ENCODE measurements at regions not wholly inside any gene's neighbourhood (a gene's known extent, or its start where the extent isn't known, plus 50 kb on each side); places are given as distances from the start of the nearest gene placed in this dataset.
A peak's percentile ranks its signal among the peaks of the same experiment; 100 is the strongest.
"Not testable (repeated sequence)": the region's sequence is repeated elsewhere in the genome, so short reads cannot be mapped to it uniquely, and the experiment has no call there.

- DNase-seq = no peak
These were observed 313.2 kb downstream of the TFAP2A start for GRCh38 chr6:10101551-10102252.

DNA sequence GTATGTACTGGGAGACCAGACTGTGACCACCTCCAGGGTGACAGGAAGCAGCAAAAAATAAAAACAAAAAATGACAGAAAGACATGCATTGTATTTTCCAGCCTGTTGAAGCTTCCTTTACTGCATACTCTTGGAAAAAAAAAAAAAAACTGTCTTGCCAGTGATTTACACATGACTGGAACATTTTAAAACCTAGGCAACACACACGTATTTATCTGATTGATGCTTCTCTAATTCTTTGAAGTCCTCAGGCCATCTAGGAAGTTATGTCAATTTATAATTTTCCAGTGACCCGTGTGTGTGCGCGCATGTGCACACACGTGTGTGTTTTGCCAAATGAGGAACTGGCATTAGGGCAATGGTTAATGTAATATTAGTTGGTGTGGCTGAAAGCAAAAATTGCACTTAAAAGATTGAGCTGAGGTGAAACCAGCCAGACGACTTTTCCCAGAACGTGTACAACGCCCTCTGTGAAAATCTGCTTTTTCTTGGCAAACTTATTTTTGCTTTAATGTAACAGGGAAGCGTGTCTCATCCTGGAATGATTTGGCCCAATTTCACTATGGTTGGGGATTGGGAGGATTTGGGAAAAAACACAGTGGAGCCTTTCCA lies 315.2 kb downstream of the TFAP2A start:
- DNase-seq = no peak

DNA sequence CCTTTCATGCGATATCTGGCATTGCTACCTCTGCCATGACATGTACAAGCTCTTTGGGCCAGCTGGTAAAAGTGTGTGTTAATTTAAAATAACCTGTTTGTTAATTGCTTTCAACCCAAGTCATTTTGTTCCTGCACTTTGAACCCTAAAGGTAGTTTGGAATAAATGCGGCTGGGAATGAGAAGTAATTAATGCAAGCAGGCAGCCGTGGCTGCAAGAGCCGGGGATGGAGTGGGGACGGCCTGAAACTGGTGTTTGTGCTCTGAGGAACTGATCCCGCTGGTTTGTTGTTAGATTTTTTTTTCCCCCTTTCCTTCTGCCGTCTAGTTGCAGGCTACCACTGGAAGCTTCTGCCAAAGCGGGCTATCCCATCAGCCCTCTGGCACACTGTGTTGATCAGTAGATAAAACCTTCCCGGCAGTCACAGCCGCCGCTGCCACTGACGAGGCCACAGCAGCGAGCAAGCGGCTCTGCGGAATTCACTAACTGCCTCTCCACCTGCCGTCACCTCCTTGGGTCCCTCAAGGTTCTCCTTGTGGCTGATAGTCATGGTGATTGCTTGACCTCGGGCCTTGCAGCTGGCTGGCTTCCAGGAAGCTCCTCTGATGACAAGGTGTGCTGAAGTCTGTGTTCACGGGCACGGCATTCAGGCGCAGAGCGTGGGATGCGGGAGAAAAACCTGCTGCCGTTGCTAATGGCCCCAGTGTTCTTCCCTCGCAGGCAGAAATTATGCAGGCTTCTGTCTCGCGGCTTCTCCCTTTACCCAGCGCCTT lies 315.9 kb downstream of the TFAP2A start:
- DNase-seq = no peak

- DNase-seq = no peak
These were observed 321.6 kb downstream of the TFAP2A start for GRCh38 chr6:10093282-10093681.

DNA sequence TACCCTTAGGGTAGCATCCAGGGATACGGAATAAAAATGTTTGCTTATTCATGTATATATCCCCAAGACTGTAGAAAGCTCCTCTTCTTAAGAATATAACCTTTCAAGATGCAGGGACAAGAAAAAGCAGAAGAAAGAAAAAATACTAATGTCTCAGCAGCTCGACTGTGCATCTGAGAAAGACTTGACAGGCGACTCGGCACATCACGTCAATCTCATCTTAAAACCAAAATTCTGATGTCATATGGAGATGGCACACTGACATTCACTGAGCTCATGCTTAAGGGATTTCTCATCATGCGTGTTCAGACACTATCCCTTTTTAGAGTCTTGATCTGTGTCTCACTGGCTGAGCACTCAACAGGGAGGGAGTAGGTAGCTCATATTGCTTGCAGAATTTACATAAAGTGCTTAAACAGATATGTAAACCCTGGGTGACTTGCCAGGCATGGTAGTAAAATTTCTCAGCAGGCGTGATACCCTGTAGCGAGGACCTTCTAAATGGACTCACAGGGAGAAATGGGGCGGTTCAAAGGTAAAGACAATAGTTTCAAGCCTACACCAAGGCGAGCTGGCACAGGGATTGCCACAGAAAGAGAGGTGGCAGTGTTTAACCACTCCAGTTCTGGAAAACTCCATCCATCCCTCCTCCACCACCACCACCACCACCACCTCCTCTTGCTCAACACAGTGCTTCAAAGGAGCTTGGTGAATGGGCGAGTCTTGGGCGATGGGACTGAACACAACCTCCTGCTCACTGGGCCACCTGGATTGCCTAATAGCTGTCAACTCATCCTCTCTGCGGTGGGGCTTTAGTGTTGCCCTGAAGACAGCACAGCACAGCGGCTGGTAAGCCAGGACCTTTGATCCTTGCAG lies 330.5 kb downstream of the TFAP2A start:
- DNase-seq = no peak

DNA sequence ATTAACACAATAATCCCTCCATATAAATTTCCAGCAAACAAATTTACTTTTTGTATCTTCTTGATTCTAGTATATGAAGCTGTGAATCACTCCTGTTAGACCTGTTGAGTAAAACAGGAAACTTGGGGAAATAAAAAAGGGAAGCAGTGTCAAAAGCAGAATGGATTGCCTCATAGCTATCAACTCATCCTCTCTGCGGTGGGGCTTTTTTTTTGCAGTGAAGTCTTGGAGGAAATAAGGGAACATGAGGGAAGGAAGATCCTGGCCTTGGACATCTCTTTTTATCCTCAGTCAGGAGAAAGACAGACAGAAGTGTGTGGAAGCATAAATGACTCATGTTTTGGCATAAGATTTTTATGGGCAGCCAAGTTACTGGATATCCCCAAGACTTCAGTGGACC lies 332.5 kb downstream of the TFAP2A start:
- DNase-seq = no peak

DNA sequence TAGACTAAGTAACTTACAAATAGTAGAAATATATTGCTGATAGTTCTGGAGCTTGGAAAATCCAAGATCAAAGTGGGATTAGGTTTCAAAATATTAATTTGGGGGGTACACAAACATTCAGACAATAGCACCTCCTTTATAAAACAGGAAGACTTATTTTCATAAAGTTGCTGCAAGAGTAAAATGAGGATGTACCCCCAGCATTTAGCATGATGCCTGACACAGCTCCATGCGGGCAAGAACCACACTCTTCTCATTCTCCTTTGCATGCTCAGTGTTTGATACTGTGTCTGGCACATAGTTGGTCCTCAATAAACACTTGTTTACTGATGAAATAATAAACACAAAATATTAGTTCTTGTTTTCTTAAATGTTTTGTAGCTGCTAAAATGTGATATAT lies 332.9 kb downstream of the TFAP2A start:
- DNase-seq = no peak

DNA sequence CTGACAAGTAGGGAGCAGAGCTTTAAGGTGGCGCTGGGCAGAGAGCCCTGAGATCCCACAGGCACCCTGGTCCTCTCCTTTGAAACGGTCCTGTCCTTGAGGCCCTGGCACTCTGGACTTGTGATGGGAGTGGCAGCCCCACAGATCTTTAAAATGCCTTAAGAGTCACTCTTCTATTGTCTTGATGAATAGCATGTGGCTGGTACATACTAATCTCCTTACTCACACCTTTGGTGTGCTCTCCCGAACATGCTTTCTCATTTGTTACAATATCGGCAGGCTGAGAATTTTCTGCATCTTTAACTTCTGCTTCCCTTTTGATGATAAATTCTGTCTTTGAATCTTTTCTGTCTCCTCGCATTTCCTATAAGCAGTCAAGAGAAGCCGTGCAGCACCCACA lies 333.8 kb downstream of the TFAP2A start:
- no peak for DNase-seq

DNA sequence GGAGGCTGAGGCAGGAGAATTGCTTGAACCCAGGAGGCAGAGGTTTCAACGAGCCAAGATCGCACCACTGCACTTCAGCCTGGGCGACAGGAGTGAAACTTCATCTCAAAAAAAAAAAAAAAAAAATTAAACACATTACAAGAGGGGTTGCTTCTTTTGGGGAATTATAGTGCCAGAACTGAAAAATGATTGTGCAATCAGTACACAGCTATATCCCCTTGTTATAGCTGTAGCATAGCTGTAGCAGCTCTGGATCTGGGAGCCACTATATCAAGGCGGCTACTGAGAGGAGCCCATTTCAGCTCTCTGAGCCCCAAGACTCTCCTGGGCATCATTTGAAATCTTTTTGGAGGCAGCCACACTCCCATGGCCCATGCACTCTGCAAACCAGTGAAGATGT lies 334.3 kb downstream of the TFAP2A start:
- DNase-seq = no peak

DNA sequence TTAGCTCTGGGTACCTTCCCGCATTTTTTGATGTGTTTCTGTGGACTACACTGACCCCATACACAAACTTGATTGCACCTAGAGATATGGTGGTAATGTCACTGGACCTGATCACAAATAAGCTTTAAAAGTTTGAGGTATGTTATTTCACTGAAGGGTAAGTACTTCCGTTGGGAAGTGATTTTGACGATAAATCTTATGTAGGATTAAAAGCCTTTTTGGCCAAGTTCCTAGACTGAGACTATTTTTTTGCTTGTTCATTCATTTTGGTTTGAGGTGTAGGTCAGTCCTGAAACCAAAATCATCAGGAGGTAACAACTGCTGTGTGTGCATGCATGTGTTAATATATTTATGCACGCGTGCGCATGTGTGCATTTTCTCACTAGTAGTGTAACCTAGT lies 336.3 kb downstream of the TFAP2A start:
- DNase-seq = no peak

DNA sequence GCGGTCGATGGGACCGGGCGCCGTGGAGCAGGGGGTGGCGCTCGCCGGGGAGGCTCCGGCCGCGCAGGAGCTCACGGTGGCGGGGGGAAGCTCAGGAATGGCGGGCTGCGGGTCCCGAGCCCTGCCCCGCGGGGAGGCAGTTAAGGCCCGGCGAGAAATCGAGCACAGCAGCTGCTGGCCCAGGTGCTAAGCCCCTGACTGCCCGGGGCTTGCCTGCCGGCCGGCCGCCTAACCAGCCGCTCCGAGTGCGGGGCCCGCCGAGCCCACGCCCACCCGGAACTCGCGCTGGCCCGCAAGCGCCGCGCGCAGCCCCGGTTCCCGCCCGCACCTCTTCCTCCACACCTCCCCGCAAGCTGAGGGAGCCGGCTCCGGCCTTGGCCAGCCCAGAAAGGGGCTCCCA lies 340.1 kb downstream of the TFAP2A start:
- DNase-seq = not testable (repeated sequence)

GRCh38 chr6:10073341-10073740 lies 341.5 kb downstream of the TFAP2A start:
- DNase-seq = no peak

DNA sequence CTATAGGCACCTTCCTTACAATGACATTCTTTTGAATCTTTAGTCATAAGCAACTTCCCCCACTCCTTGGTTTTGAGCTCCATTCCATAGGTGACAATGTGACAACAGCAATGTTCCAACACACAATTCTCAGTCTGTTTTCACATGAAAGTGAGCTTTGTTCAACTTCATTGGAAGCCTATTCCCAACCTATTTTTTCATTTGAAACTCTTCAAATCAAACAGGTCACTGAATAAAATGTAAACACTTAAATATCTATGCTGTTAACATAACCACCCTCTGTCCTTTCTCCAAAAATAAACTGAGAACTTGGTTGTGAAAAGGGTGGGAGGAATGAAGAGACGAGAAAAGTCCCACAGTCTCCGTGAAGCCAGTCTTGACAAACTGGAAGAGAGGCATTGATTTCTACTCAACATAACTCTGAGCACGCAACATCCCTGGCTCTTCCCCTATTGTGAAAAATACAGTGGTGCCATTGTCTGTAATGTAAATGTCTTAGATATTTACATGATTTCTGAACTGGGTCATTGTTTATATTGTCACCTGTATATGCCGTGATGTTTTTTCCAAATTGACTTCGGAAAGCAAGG lies 343.1 kb downstream of the TFAP2A start:
- no peak for DNase-seq

GRCh38 chr6:10060004-10060403 lies 354.9 kb downstream of the TFAP2A start:
- no peak for DNase-seq

DNA sequence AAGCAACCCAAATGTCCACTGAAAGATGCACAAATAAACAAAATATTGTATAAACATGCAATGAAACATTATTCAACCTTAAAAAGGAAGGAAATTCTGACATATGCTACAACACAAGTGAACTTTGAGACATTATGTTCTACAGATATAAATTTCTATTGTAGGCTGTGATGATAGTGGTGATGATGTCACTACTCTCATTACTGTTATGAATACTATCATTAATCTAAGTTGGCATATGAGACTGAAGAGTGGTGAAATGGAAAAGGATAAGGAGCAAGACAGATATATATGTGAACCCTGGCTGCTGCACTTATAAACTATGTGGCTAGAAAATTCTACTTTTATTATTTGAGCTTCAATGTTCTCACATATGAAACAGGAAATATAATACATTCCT lies 360.2 kb downstream of the TFAP2A start:
- no peak for DNase-seq

DNA sequence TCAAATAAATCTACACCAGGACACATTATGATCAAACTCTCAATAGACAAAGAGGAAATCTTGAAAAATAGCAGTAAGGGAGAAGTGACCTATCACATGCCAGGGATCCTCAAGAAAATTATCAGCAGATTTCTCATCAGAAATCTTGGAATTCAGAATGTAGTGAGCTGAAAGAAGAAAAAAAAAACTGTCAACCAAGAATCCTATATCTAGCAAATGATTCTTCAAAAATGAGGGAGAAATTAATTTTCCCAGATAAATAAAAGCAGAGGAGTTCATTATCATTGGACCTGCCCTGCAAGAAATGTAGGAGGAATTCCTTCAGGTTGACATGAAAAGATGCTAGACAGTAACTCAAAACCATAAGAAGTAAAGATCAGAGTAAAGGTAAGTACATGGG lies 363.6 kb downstream of the TFAP2A start:
- no peak for DNase-seq

DNA sequence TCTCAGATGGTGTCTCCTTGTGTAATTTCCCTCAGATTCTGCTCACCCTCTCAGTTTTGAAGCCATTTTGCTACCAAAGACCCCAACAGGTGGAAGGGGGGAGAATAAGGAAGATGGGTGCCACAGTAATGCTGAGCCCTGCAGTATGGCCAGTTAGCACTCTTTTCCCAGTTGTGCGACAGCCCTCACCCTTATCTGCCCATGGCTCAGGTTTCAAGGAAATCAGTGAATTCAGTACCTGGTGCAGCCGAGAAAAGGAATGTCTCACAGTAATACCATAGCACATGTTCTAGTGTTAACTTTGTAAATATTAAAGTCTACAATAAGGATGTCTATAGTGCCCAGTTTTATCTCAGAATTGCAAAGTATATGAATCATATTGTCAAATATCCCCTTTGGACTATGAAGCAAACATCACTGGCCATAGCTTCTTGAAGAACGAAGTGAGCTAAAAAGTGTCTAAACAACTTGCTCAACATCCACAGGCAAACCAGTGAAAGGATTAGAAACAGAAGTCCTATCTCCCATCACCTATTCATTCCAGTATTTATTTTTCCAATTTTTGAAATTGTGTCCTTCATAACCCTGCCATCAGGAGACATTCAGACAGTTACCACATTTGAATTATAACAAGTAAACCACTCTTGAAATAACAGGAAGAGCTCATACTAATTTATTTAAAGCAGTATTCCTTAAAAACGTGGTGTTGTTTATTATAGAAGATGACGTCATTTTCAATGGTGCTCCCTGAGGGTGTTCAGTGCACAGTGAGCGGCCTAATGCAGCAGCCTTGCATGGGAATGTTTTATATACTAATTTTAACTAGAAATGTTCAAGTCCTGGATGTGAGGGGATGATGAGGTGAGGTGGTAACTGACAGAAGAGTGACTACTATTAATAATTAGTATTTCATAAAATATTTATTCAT lies 366.2 kb downstream of the TFAP2A start:
- DNase-seq = no peak

DNA sequence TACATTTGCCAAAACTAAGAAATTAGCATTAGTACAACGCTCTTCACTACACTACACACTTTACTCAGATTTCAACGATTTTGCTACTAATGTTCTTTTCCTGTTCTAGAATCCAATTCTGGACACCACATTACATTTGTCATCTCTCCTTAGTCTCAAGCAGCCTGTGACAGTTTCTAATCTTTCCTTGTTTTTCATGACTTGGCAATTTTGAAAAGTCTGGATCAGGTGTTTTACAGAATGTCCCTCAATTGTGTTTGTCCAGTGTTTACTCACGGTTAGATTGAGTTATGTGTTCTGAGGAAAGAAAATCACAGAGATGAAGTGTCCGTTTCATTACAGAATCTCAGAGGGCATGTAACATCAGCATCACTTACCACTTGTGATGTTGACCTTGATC lies 372.6 kb downstream of the TFAP2A start:
- DNase-seq = no peak

DNA sequence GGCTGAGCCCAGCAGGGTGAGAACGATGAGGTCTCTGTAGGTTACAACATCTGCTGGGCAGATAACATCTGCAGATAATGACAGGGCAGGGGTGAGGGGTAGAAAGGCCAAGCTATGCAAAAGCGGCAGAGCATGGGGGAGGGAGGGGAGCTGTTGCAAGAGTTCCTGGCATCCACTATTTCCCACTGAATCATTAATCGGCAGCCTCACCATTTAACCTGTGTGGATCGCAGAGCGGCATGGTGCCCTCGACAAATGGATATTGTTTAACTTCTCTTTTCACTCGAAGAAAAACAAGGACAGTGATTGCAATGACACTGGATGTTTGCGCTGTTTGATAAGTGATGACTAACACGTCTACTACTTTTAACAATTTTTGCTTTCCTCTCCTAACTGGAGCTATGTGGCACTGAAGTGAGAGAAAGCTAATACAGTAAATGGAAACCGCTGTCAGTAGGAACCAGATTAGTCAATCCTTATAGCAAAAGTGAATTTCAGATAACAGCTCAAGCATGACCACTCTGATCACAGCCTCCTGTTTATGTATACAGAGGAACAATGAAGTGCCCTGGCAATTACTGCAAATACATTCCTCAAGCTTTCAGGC lies 381.5 kb downstream of the TFAP2A start:
- no peak for DNase-seq

- no peak for DNase-seq
These were observed 383.3 kb downstream of the TFAP2A start for GRCh38 chr6:10031617-10032016.

DNA sequence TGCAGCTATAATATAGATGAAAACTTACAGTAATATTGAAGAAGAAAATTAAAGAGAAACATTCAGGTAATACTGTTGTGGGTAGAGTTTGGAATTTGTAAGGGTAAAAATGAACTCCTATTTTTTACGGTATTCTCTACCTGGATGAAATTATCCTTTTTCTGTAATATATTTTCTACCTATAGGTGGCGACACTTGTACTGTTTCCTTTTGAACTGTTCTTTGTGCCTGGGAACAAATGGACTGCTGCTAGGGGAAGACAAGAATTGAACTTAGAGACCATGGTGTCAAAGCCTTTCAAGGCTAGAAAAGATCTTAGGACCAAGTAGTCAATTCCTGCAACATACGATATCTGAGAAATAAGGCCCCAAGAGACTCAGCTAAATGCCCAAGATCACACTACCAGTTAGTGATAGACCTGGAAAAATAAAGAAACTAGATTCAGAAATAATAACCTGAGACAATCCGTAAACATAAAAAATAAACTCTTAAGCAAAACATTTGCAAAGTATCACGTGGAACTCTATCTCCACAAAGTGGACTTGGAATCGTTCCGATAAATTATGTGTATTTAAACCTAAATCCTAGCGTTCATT lies 383.8 kb downstream of the TFAP2A start:
- DNase-seq = peak in 1 of 5 experiments; percentile 11
